ENCODE measurements at regions not wholly inside any gene's neighbourhood (a gene's known extent, or its start where the extent isn't known, plus 50 kb on each side); places are given as distances from the start of the nearest gene placed in this dataset.

- H4K20me1 ChIP-seq (ENCODE audit: low read depth, low read length) = no peaks in the 10 kb centered on the region
- H3K79me2 ChIP-seq (ENCODE audit: insufficient read depth, low read length) = no peaks in the 10 kb centered on the region
- H3K36me3 ChIP-seq (ENCODE audit: low read length) = no peaks in the 10 kb centered on the region
- no peak overlapping the region for H3K4me2 ChIP-seq (ENCODE audit: low read depth, low read length, poor library complexity, severe bottlenecking)
- no peak overlapping the region for H3K4me3 ChIP-seq (ENCODE audit: insufficient read depth, low read length, poor library complexity, severe bottlenecking)
- H3K9ac ChIP-seq (ENCODE audit: low read length) = no peak overlapping the region
- no peaks in the 10 kb centered on the region for H3K27me3 ChIP-seq (ENCODE audit: low read length)
- TF ChIP-seq EZH2phosphoT487 (conservative IDR thresholded peaks at IDR 0.05; ENCODE audit: low read length) (no peak), CTCF (IDR thresholded peaks at IDR 0.05; ENCODE audit: insufficient read depth, low read length, poor library complexity, severe bottlenecking) (no peak)
- no peak overlapping the region for H3K27ac ChIP-seq (ENCODE audit: low read depth, low read length)
- H2AFZ ChIP-seq (ENCODE audit: low read depth, low read length, severe bottlenecking) = no peak overlapping the region
- no peaks in the 10 kb centered on the region for H3K9me3 ChIP-seq (ENCODE audit: insufficient read depth, low read length)
- no peaks in the 10 kb centered on the region for H3F3A ChIP-seq (ENCODE audit: insufficient read depth)
- H3K9me2 ChIP-seq (replicated peaks; ENCODE audit: insufficient read depth, low read length) = no peaks in the 10 kb centered on the region
Measured at GRCh38 chr16:5581908-5582307, 484.3 kb upstream of the EEF2KMT start.

GRCh38 chr16:5581428-5581827, 483.8 kb upstream of the EEF2KMT start:
- TF ChIP-seq EZH2phosphoT487 (conservative IDR thresholded peaks at IDR 0.05; ENCODE audit: low read length) = no peak
- TF ChIP-seq CTCF (IDR thresholded peaks at IDR 0.05; ENCODE audit: insufficient read depth, low read length, poor library complexity, severe bottlenecking) = no peak
- H3K79me2 ChIP-seq (ENCODE audit: insufficient read depth, low read length) = no peaks in the 10 kb centered on the region
- no peak overlapping the region for H3K4me2 ChIP-seq (ENCODE audit: low read depth, low read length, poor library complexity, severe bottlenecking)
- H3K9me2 ChIP-seq (replicated peaks; ENCODE audit: insufficient read depth, low read length) = no peaks in the 10 kb centered on the region
- no peak overlapping the region for H3K4me3 ChIP-seq (ENCODE audit: insufficient read depth, low read length, poor library complexity, severe bottlenecking)
- no peak overlapping the region for H2AFZ ChIP-seq (ENCODE audit: low read depth, low read length, severe bottlenecking)
- no peaks in the 10 kb centered on the region for H4K20me1 ChIP-seq (ENCODE audit: low read depth, low read length)
- H3K27me3 ChIP-seq (ENCODE audit: low read length) = no peaks in the 10 kb centered on the region
- H3K9ac ChIP-seq (ENCODE audit: low read length) = no peak overlapping the region
- H3K36me3 ChIP-seq (ENCODE audit: low read length) = no peaks in the 10 kb centered on the region
- no peaks in the 10 kb centered on the region for H3K9me3 ChIP-seq (ENCODE audit: insufficient read depth, low read length)
- no peak overlapping the region for H3K27ac ChIP-seq (ENCODE audit: low read depth, low read length)
- H3F3A ChIP-seq (ENCODE audit: insufficient read depth) = no peaks in the 10 kb centered on the region

- Histone ChIP-seq H3K27me3 (ENCODE audit: low read length) (no peaks in the 10 kb centered on the region), H3K4me2 (ENCODE audit: low read depth, low read length, poor library complexity, severe bottlenecking) (no peak overlapping the region), H3K9ac (ENCODE audit: low read length) (no peak overlapping the region), H4K20me1 (ENCODE audit: low read depth, low read length) (no peaks in the 10 kb centered on the region), H3K9me2 (replicated peaks; ENCODE audit: insufficient read depth, low read length) (no peaks in the 10 kb centered on the region), H3K4me3 (ENCODE audit: insufficient read depth, low read length, poor library complexity, severe bottlenecking) (no peak overlapping the region), H3K36me3 (ENCODE audit: low read length) (no peaks in the 10 kb centered on the region), H3K79me2 (ENCODE audit: insufficient read depth, low read length) (no peaks in the 10 kb centered on the region), H3K9me3 (ENCODE audit: insufficient read depth, low read length) (no peaks in the 10 kb centered on the region), H3F3A (ENCODE audit: insufficient read depth) (no peaks in the 10 kb centered on the region), H2AFZ (ENCODE audit: low read depth, low read length, severe bottlenecking) (no peak overlapping the region), H3K27ac (ENCODE audit: low read depth, low read length) (no peak overlapping the region)
- TF ChIP-seq EZH2phosphoT487 (conservative IDR thresholded peaks at IDR 0.05; ENCODE audit: low read length) = no peak
- TF ChIP-seq CTCF (IDR thresholded peaks at IDR 0.05; ENCODE audit: insufficient read depth, low read length, poor library complexity, severe bottlenecking) = no peak
Measured at GRCh38 chr16:5580772-5581171, 483.2 kb upstream of the EEF2KMT start.

GRCh38 chr16:5580296-5580695, 482.7 kb upstream of the EEF2KMT start:
- Histone ChIP-seq H3K9ac (ENCODE audit: low read length) (no peak overlapping the region), H3K36me3 (ENCODE audit: low read length) (no peaks in the 10 kb centered on the region), H3K27ac (ENCODE audit: low read depth, low read length) (no peak overlapping the region), H3K27me3 (ENCODE audit: low read length) (no peaks in the 10 kb centered on the region), H4K20me1 (ENCODE audit: low read depth, low read length) (no peaks in the 10 kb centered on the region), H3F3A (ENCODE audit: insufficient read depth) (no peaks in the 10 kb centered on the region), H3K4me3 (ENCODE audit: insufficient read depth, low read length, poor library complexity, severe bottlenecking) (no peak overlapping the region), H3K79me2 (ENCODE audit: insufficient read depth, low read length) (no peaks in the 10 kb centered on the region), H3K9me2 (replicated peaks; ENCODE audit: insufficient read depth, low read length) (no peaks in the 10 kb centered on the region), H3K9me3 (ENCODE audit: insufficient read depth, low read length) (no peaks in the 10 kb centered on the region), H3K4me2 (ENCODE audit: low read depth, low read length, poor library complexity, severe bottlenecking) (no peak overlapping the region), H2AFZ (ENCODE audit: low read depth, low read length, severe bottlenecking) (no peak overlapping the region)
- TF ChIP-seq CTCF (IDR thresholded peaks at IDR 0.05; ENCODE audit: insufficient read depth, low read length, poor library complexity, severe bottlenecking) = no peak

Data from SU-DHL-6 (cell line).